IMR-90 (cell line): ENCODE measurements at regions not wholly inside any gene's neighbourhood (a gene's known extent, or its start where the extent isn't known, plus 50 kb on each side); places are given as distances from the start of the nearest gene placed in this dataset.

ENCODE experiments used
- ATAC-seq: fragments of 200-7000 bp; cut with Tn5 transposase; 2 replicates; pipeline ENCODE4 v1.9.1; 2020; ENCODE audit warnings: low read depth, mild to moderate bottlenecking, moderate library complexity
- BruUV-seq: library from RNA; stranded (reverse); fragments of 400-500 nt; replicated peaks from 2 replicates; lab custom pipeline; 2021; lab: Mats Ljungman, UMichigan
- CTCF ChIA-PET: fragments of 300-600 bp; formaldehyde crosslinking; extraction: SDS; loops from one replicate; lab custom pipeline; 2021; ENCODE audit warnings: antibody characterized with exemption; lab: Yijun Ruan, JAX
- POLR2A ChIA-PET: fragments of 300-600 bp; sonication (Branson Sonifier 250); formaldehyde crosslinking; loops from one replicate; lab custom pipeline; 2022; ENCODE audit warnings: antibody characterized with exemption; ENCODE audit not compliant: unreplicated experiment; lab: Charles Lee
- DNase-seq: peaks from one replicate; pipeline ENCODE4 v3.0.0; 2013
- H2AFZ ChIP-seq: replicated peaks from 2 replicates; pipeline ENCODE3; 2013; ENCODE audit warnings: low read length, mild to moderate bottlenecking; ENCODE audit not compliant: poor library complexity
- H2AK5ac ChIP-seq: 2 replicates; pipeline ENCODE4 v1.6.1; 2013; ENCODE audit warnings: low read depth, low read length, inconsistent platforms
- H2AK9ac ChIP-seq: replicated peaks from 2 replicates; pipeline ENCODE3; 2013; ENCODE audit warnings: mild to moderate bottlenecking, low read depth, low read length, moderate library complexity; ENCODE audit not compliant: poor library complexity
- H2BK120ac ChIP-seq: 2 replicates; pipeline ENCODE4 v1.6.1; 2013; ENCODE audit warnings: low read depth, low read length, inconsistent platforms
- H2BK15ac ChIP-seq: 3 replicates; pipeline ENCODE4 v1.6.1; 2013; ENCODE audit warnings: low read depth, low read length, inconsistent platforms
- H2BK20ac ChIP-seq: 2 replicates; pipeline ENCODE4 v1.6.1; 2013; ENCODE audit warnings: low read depth, mild to moderate bottlenecking, inconsistent platforms, low read length, moderate library complexity
- H2BK5ac ChIP-seq: 2 replicates; pipeline ENCODE4 v1.6.1; 2013; ENCODE audit warnings: mild to moderate bottlenecking, low read depth, low read length, inconsistent platforms; ENCODE audit not compliant: poor library complexity, severe bottlenecking
- H3K14ac ChIP-seq: replicated peaks from 2 replicates; pipeline ENCODE4 v1.6.1; 2013; ENCODE audit warnings: low read depth, low read length, inconsistent platforms
- H3K18ac ChIP-seq: 2 replicates; pipeline ENCODE4 v1.6.1; 2013; ENCODE audit warnings: low read depth, low read length, control low read depth
- H3K23ac ChIP-seq: 2 replicates; pipeline ENCODE4 v1.6.1; 2013; ENCODE audit warnings: low read depth, low read length, inconsistent platforms
- H3K27ac ChIP-seq: 2 replicates; pipeline ENCODE4 v1.5.1; 2013; ENCODE audit warnings: mild to moderate bottlenecking, control low read depth, low read length; ENCODE audit not compliant: insufficient read depth
- H3K27me3 ChIP-seq: 2 replicates; pipeline ENCODE4 v1.6.1; 2013; ENCODE audit warnings: low read length; ENCODE audit not compliant: control insufficient read depth, insufficient read depth
- H3K36me3 ChIP-seq: 2 replicates; pipeline ENCODE4 v1.6.1; 2013; ENCODE audit warnings: low read length, mixed read lengths; ENCODE audit not compliant: control insufficient read depth, insufficient read depth
- H3K4ac ChIP-seq: 2 replicates; pipeline ENCODE4 v1.6.1; 2013; ENCODE audit warnings: low read depth, low read length, inconsistent platforms
- H3K4me1 ChIP-seq: 2 replicates; pipeline ENCODE4 v1.6.1; 2013; ENCODE audit warnings: low read length, mixed read lengths; ENCODE audit not compliant: control insufficient read depth, insufficient read depth
- H3K4me2 ChIP-seq: 2 replicates; pipeline ENCODE4 v1.6.1; 2013; ENCODE audit warnings: low read depth, mild to moderate bottlenecking, control low read depth, low read length, moderate library complexity
- H3K4me3 ChIP-seq: 2 replicates; pipeline ENCODE4 v1.5.1; 2013; ENCODE audit warnings: low read depth, mild to moderate bottlenecking, control low read depth, low read length, moderate library complexity; ENCODE audit not compliant: insufficient read depth
- H3K56ac ChIP-seq: 2 replicates; pipeline ENCODE4 v1.6.1; 2013; ENCODE audit warnings: low read length, inconsistent platforms; ENCODE audit not compliant: insufficient read depth; ENCODE audit errors: extremely low read depth
- H3K79me1 ChIP-seq, 2 experiments: 2 replicates each; pipeline ENCODE4 v1.6.1; 2013; ENCODE audit warnings: low read length in 2 of 2, inconsistent platforms in 1 of 2, low read depth in 1 of 2
- H3K9ac ChIP-seq: 2 replicates; pipeline ENCODE4 v1.6.1; 2013; ENCODE audit warnings: low read depth, low read length, control low read depth
- H3K9me1 ChIP-seq: 2 replicates; pipeline ENCODE4 v1.6.1; 2013; ENCODE audit warnings: low read length, inconsistent platforms; ENCODE audit not compliant: insufficient read depth
- H3K9me3 ChIP-seq: 2 replicates; pipeline ENCODE4 v1.6.1; 2013; ENCODE audit warnings: low read length; ENCODE audit not compliant: control insufficient read depth, insufficient read depth
- H4K20me1 ChIP-seq: 2 replicates; pipeline ENCODE4 v1.6.1; 2013; ENCODE audit warnings: low read length, inconsistent platforms; ENCODE audit not compliant: insufficient read depth
- H4K5ac ChIP-seq: 2 replicates; pipeline ENCODE4 v1.6.1; 2013; ENCODE audit warnings: mild to moderate bottlenecking, low read depth, low read length, control low read depth
- H4K8ac ChIP-seq, 2 experiments: 2 replicates each; pipeline ENCODE4 v1.6.1; 2013; ENCODE audit warnings: low read depth in 2 of 2, low read length in 2 of 2, control low read depth in 1 of 2, inconsistent platforms in 1 of 2
- H4K91ac ChIP-seq: 2 replicates; pipeline ENCODE4 v1.6.1; 2013; ENCODE audit warnings: low read depth, low read length, inconsistent platforms; ENCODE audit not compliant: insufficient read depth
- BHLHE40 ChIP-seq: fragments of 150-350 bp; IDR thresholded peaks from 2 replicates; pipeline ENCODE4 v1.6.1; 2016; ENCODE audit warnings: mild to moderate bottlenecking, low read depth, low read length
- CEBPB ChIP-seq: IDR thresholded peaks from 2 replicates; pipeline ENCODE4 v1.6.1; 2012; ENCODE audit warnings: low read depth, low read length, improper control_type of control experiment
- CTCF ChIP-seq: conservative IDR thresholded peaks from 2 replicates; pipeline ENCODE4 v1.5.1; 2012; ENCODE audit warnings: mild to moderate bottlenecking, low read depth, low read length, improper control_type of control experiment
- FOS ChIP-seq: fragments of 150-350 bp; IDR thresholded peaks from 2 replicates; pipeline ENCODE4 v1.6.1; 2016; ENCODE audit warnings: low read depth, low read length
- MAFK ChIP-seq: IDR thresholded peaks from 2 replicates; pipeline ENCODE4 v1.6.1; 2012; ENCODE audit warnings: low read depth, low read length, improper control_type of control experiment
- MAZ ChIP-seq: IDR thresholded peaks from 2 replicates; pipeline ENCODE4 v1.6.1; 2012; ENCODE audit warnings: low read depth, mild to moderate bottlenecking, low read length, improper control_type of control experiment, moderate library complexity, borderline replicate concordance
- MXI1 ChIP-seq: IDR thresholded peaks from 2 replicates; pipeline ENCODE4 v1.6.1; 2012; ENCODE audit warnings: low read depth, mild to moderate bottlenecking, low read length, moderate library complexity, borderline replicate concordance
- RAD21 ChIP-seq: IDR thresholded peaks from 2 replicates; pipeline ENCODE4 v1.6.1; 2012; ENCODE audit warnings: low read length, improper control_type of control experiment
- RCOR1 ChIP-seq: IDR thresholded peaks from 2 replicates; pipeline ENCODE4 v1.6.1; 2012; ENCODE audit warnings: mild to moderate bottlenecking, low read length, improper control_type of control experiment; ENCODE audit not compliant: insufficient replicate concordance
- SMC3 ChIP-seq: fragments of 150-350 bp; IDR thresholded peaks from 2 replicates; pipeline ENCODE4 v1.6.1; 2016; ENCODE audit warnings: low read depth, mild to moderate bottlenecking, antibody characterized with exemption, low read length, moderate library complexity
- USF2 ChIP-seq: fragments of 150-350 bp; IDR thresholded peaks from 2 replicates; pipeline ENCODE4 v1.6.1; 2017; ENCODE audit warnings: mild to moderate bottlenecking, antibody characterized with exemption, low read length, low read depth
- WGBS, 2 experiments: methylation state at CpG; one replicate each; pipeline versions ENCODE4 v1.1.5 to v1.1.7; 2013; ENCODE audit warnings: missing lambda C conversion rate in 2 of 2; ENCODE audit not compliant: insufficient read length in 1 of 2; ENCODE audit errors: extremely low coverage in 2 of 2; 5-methylcytosine and 5-hydroxymethylcytosine counted together
- dilution Hi-C: fragments of 300-500 bp; cut with HindIII; formaldehyde crosslinking; loops from one replicate; pipeline ENCODE4 v1.14.3; 2018; ENCODE audit warnings: low sequenced_read_pairs; ENCODE audit not compliant: unreplicated experiment
- in situ Hi-C: fragments of 300-500 bp; cut with MboI; formaldehyde crosslinking; loops from 3 replicates; pipeline ENCODE4 v1.14.3; 2019; ENCODE audit warnings: low sequenced_read_pairs, inconsistent platforms, mixed read lengths
- intact Hi-C: fragments of 100-400 bp; cut with micrococcal nuclease; formaldehyde crosslinking; loops from 2 replicates; pipeline ENCODE4 v1.10.0; 2022
- TF ChIP-seq, protein P1 (sequence below): fragments of 150-350 bp; IDR thresholded peaks from 2 replicates; pipeline ENCODE4 v1.6.1; 2016; ENCODE audit warnings: low read depth, mild to moderate bottlenecking, low read length, moderate library complexity, borderline replicate concordance

DNA sequence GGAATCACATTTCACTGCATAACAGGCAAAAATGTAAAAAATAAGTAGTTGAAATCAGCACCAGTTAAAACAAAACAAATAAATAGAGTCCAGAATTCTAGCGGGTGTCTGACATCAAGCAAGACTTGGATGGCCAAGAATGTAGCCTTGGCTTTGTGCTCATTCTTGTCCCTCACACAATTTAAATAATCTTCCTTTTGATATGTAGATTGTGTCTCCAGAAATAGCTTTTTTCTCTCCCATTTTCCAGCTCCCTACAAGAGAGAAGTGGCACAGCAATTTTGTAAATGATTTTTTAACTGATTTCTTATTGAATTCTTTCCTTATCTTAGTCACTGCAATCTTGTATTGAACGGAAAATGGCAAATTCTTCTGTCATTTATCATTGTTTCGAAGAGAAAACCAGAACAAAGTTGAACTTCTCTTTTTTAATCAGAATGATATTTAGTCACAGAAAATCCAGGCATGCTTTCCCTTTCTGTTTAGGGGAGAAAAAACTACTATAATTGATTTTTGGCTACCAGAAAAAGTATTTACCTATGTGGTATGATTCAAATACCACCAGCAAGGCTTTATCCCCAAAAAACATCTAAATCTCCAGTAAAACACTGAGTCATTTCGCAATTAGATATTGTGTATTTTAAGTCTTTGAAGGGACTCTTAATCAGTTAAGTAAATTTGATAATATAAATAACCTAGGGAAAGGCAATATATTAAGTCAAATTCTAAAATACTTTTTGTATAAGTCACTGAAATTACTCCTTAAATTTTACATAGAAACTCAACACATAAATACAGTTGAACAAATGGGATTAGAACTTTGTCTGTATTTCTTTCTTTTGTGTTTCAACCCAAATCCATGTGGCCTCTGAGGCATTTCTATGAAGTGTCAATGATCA, 481.7 kb downstream of the GBE1 start:
- no peaks in the 10 kb centered on the region for H3K9me3 ChIP-seq
- no peak overlapping the region for H3K4me3 ChIP-seq
- H3K27ac ChIP-seq: no peak overlapping the region
- H4K20me1 ChIP-seq: no peaks in the 10 kb centered on the region
- ATAC-seq (no peak), DNase-seq (no peak)
- H3K23ac ChIP-seq: no peak overlapping the region
- no peaks in the 10 kb centered on the region for H3K79me1 ChIP-seq
- H2AK9ac ChIP-seq: no peak overlapping the region
- no TSS peak for BruUV-seq
- no peaks in the 10 kb centered on the region for H3K36me3 ChIP-seq
- H3K14ac ChIP-seq: no peak overlapping the region
- in situ Hi-C loops: no loop called here
- ChIA-PET CTCF (interaction anchor here (0.7 kb wide), 1 partner anchor 80 kb away, joined by 3 read pairs; no protein-coding TSS in a partner anchor), POLR2A (no interaction called here)
- H2BK20ac ChIP-seq: no peak overlapping the region
- no CpG with 5 or more reads among the region's 4 CpGs for WGBS, 2 experiments
- intact Hi-C loops: no loop called here
- no peak overlapping the region for H4K5ac ChIP-seq
- no peak overlapping the region for H4K8ac ChIP-seq
- H2BK15ac ChIP-seq: no peak overlapping the region
- no peak overlapping the region for H4K91ac ChIP-seq
- H3K4me2 ChIP-seq: no peak overlapping the region
- dilution Hi-C loops: no loop called here
- H3K4me1 ChIP-seq: no peaks in the 10 kb centered on the region
- H3K18ac ChIP-seq: no peak overlapping the region
- no peak overlapping the region for H2AK5ac ChIP-seq
- TF ChIP-seq MXI1 (no peak), MAFK (no peak), SMC3 (no peak), MAZ (no peak), FOS (no peak), RAD21 (no peak), USF2 (no peak), CTCF (no peak), CEBPB (no peak), RCOR1 (no peak), BHLHE40 (no peak)
- TF ChIP-seq, protein P1, sequence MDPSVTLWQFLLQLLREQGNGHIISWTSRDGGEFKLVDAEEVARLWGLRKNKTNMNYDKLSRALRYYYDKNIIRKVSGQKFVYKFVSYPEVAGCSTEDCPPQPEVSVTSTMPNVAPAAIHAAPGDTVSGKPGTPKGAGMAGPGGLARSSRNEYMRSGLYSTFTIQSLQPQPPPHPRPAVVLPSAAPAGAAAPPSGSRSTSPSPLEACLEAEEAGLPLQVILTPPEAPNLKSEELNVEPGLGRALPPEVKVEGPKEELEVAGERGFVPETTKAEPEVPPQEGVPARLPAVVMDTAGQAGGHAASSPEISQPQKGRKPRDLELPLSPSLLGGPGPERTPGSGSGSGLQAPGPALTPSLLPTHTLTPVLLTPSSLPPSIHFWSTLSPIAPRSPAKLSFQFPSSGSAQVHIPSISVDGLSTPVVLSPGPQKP: no peak
- H3K4ac ChIP-seq: no peak overlapping the region
- no peak overlapping the region for H3K9ac ChIP-seq
- no peak overlapping the region for H2BK120ac ChIP-seq
- H2AFZ ChIP-seq: no peak overlapping the region
- no peaks in the 10 kb centered on the region for H3K27me3 ChIP-seq
- H3K56ac ChIP-seq: no peak overlapping the region
- H3K9me1 ChIP-seq: no peaks in the 10 kb centered on the region
- no peak overlapping the region for H2BK5ac ChIP-seq
